ENCODE measurements at regions not wholly inside any gene's neighbourhood (a gene's known extent, or its start where the extent isn't known, plus 50 kb on each side); places are given as distances from the start of the nearest gene placed in this dataset.
A peak's percentile ranks its signal among the peaks of the same experiment; 100 is the strongest.

- DNase-seq = no peak
- Mint-ChIP-seq H3K36me3 (ENCODE audit: insufficient read depth, unreplicated experiment) (no peaks in the 10 kb centered on the region), H3K27ac (ENCODE audit: unreplicated experiment) (no peak overlapping the region), H3K4me1 (ENCODE audit: low read depth, unreplicated experiment) (no peaks in the 10 kb centered on the region), H3K9me3 (ENCODE audit: low read depth, unreplicated experiment) (no peaks in the 10 kb centered on the region), H3K27me3 (ENCODE audit: unreplicated experiment) (no peaks in the 10 kb centered on the region), H3K4me3 (ENCODE audit: low read depth, unreplicated experiment) (no peak overlapping the region)
- no peak for TF ChIP-seq CTCF (IDR thresholded peaks at IDR 0.05; ENCODE audit: unreplicated experiment)
- BruUV-seq (replicated peaks) = no TSS peak
- CTCF ChIA-PET = no interaction called here
- intact Hi-C loops (cut with micrococcal nuclease; ENCODE audit: unreplicated experiment) = no loop called here
Measured at GRCh38 chrX:54615109-54615508, 85.1 kb downstream of the GNL3L start.

- H3K36me3 Mint-ChIP-seq (ENCODE audit: insufficient read depth, unreplicated experiment) = peaks cover 2% of the 10 kb centered on the region
- no peak overlapping the region for H3K27ac Mint-ChIP-seq (ENCODE audit: unreplicated experiment)
- CTCF ChIA-PET = no interaction called here
- no peaks in the 10 kb centered on the region for H3K27me3 Mint-ChIP-seq (ENCODE audit: unreplicated experiment)
- DNase-seq = no peak
- no TSS peak for BruUV-seq (replicated peaks)
- intact Hi-C loops (cut with micrococcal nuclease; ENCODE audit: unreplicated experiment) = no loop called here
- no peak for TF ChIP-seq CTCF (IDR thresholded peaks at IDR 0.05; ENCODE audit: unreplicated experiment)
- peaks cover 15% of the 10 kb centered on the region for H3K4me1 Mint-ChIP-seq (ENCODE audit: low read depth, unreplicated experiment)
- peaks cover 5% of the 10 kb centered on the region for H3K9me3 Mint-ChIP-seq (ENCODE audit: low read depth, unreplicated experiment)
- no peak overlapping the region for H3K4me3 Mint-ChIP-seq (ENCODE audit: low read depth, unreplicated experiment)
Measured at GRCh38 chrX:54633641-54634040, 103.6 kb downstream of the GNL3L start.

- intact Hi-C loops (cut with micrococcal nuclease; ENCODE audit: unreplicated experiment) = no loop called here
- H3K27me3 Mint-ChIP-seq (ENCODE audit: unreplicated experiment) = no peaks in the 10 kb centered on the region
- CTCF ChIA-PET = interaction anchor here (0.8 to 2.1 kb wide), 5 partner anchors 147 to 595 kb away, joined by 3 to 27 read pairs (median 3); partner anchors contain the start of genes APEX2 and PHF8
- peak overlapping the region; percentile 89 for H3K27ac Mint-ChIP-seq (ENCODE audit: unreplicated experiment)
- TF ChIP-seq CTCF (IDR thresholded peaks at IDR 0.05; ENCODE audit: unreplicated experiment) = no peak
- DNase-seq = no peak
- H3K9me3 Mint-ChIP-seq (ENCODE audit: low read depth, unreplicated experiment) = no peaks in the 10 kb centered on the region
- peaks cover 18% of the 10 kb centered on the region for H3K36me3 Mint-ChIP-seq (ENCODE audit: insufficient read depth, unreplicated experiment)
- peak overlapping the region; percentile 74 for H3K4me3 Mint-ChIP-seq (ENCODE audit: low read depth, unreplicated experiment)
- H3K4me1 Mint-ChIP-seq (ENCODE audit: low read depth, unreplicated experiment) = peaks cover 24% of the 10 kb centered on the region
- BruUV-seq (replicated peaks) = TSS peak; percentile 98
Measured at GRCh38 chrX:54639018-54639345, 109.0 kb downstream of the GNL3L start.

- peaks cover 18% of the 10 kb centered on the region for H3K36me3 Mint-ChIP-seq (ENCODE audit: insufficient read depth, unreplicated experiment)
- peak; percentile 53 for TF ChIP-seq CTCF (IDR thresholded peaks at IDR 0.05; ENCODE audit: unreplicated experiment)
- intact Hi-C loops (cut with micrococcal nuclease; ENCODE audit: unreplicated experiment) = loop anchor here (1.0 to 5.0 kb wide), 2 partner anchors 148 to 418 kb away; no protein-coding TSS in a partner anchor
- H3K4me1 Mint-ChIP-seq (ENCODE audit: low read depth, unreplicated experiment) = peaks cover 24% of the 10 kb centered on the region
- no peaks in the 10 kb centered on the region for H3K9me3 Mint-ChIP-seq (ENCODE audit: low read depth, unreplicated experiment)
- peak; percentile 91 for DNase-seq
- peak overlapping the region; percentile 89 for H3K27ac Mint-ChIP-seq (ENCODE audit: unreplicated experiment)
- H3K4me3 Mint-ChIP-seq (ENCODE audit: low read depth, unreplicated experiment) = peak overlapping the region; percentile 74
- BruUV-seq (replicated peaks) = TSS peak; percentile 75
- CTCF ChIA-PET = interaction anchor here (0.8 to 2.1 kb wide), 6 partner anchors 147 to 595 kb away, joined by 3 to 27 read pairs (median 3); partner anchors contain the start of genes APEX2 and PHF8
- no peaks in the 10 kb centered on the region for H3K27me3 Mint-ChIP-seq (ENCODE audit: unreplicated experiment)
Measured at GRCh38 chrX:54639346-54640102, 109.5 kb downstream of the GNL3L start.
